Mesothelial cell of epicardium (in vitro differentiated cells): ENCODE measurements at regions not wholly inside any gene's neighbourhood (a gene's known extent, or its start where the extent isn't known, plus 50 kb on each side); places are given as distances from the start of the nearest gene placed in this dataset.
"Not testable (repeated sequence)": the region's sequence is repeated elsewhere in the genome, so short reads cannot be mapped to it uniquely, and the experiment has no call there.

Source experiments
- DNase-seq, 2 experiments: peaks; one replicate each; pipeline ENCODE4 v3.0.0; 2021; ENCODE audit warnings: low spot score in 2 of 2; ENCODE audit not compliant: unreplicated experiment in 2 of 2
- H3K27ac Mint-ChIP-seq: 2 replicates; pipeline ENCODE4 v1.8.0; 2021; ENCODE audit warnings: mixed read lengths
- H3K27me3 Mint-ChIP-seq: 2 replicates; pipeline ENCODE4 v1.8.0; 2021; ENCODE audit warnings: low read depth, mixed read lengths
- H3K36me3 Mint-ChIP-seq: 2 replicates; pipeline ENCODE4 v1.8.0; 2021; ENCODE audit warnings: mixed read lengths
- H3K4me1 Mint-ChIP-seq: 2 replicates; pipeline ENCODE4 v1.8.0; 2021; ENCODE audit warnings: mixed read lengths
- H3K4me3 Mint-ChIP-seq: 2 replicates; pipeline ENCODE4 v1.8.0; 2021; ENCODE audit warnings: mild to moderate bottlenecking, moderate library complexity, mixed read lengths
- H3K9me3 Mint-ChIP-seq: 2 replicates; pipeline ENCODE4 v1.8.0; 2021; ENCODE audit warnings: mixed read lengths
- CTCF ChIP-seq: fragments of 200-600 bp; sonication (generic); IDR thresholded peaks from one replicate; pipeline ENCODE4 v1.5.0; 2021; ENCODE audit warnings: antibody characterized with exemption; ENCODE audit not compliant: unreplicated experiment

GRCh38 chr5:25330721-25331120 is 685.9 kb upstream of the CDH10 start:
- Mint-ChIP-seq H3K9me3 (peaks cover 6% of the 10 kb centered on the region), H3K4me1 (no peaks in the 10 kb centered on the region), H3K36me3 (peaks cover 1% of the 10 kb centered on the region), H3K27ac (no peak overlapping the region), H3K27me3 (no peaks in the 10 kb centered on the region), H3K4me3 (no peak overlapping the region)
- no peak for TF ChIP-seq CTCF
- no peak for DNase-seq

GRCh38 chr5:25327172-25327571 is 682.4 kb upstream of the CDH10 start:
- TF ChIP-seq CTCF, result no peak
- no peaks in the 10 kb centered on the region for H3K4me1 Mint-ChIP-seq
- DNase-seq, result no peak
- peaks cover 1% of the 10 kb centered on the region for H3K36me3 Mint-ChIP-seq
- H3K4me3 Mint-ChIP-seq, result no peak overlapping the region
- no peak overlapping the region for H3K27ac Mint-ChIP-seq
- peaks cover 6% of the 10 kb centered on the region for H3K9me3 Mint-ChIP-seq
- H3K27me3 Mint-ChIP-seq, result no peaks in the 10 kb centered on the region

GRCh38 chr5:25301836-25302235 is 657.1 kb upstream of the CDH10 start:
- no peak for TF ChIP-seq CTCF
- Mint-ChIP-seq H3K4me3 (no peak overlapping the region), H3K36me3 (no peaks in the 10 kb centered on the region), H3K9me3 (no peaks in the 10 kb centered on the region), H3K27me3 (no peaks in the 10 kb centered on the region), H3K27ac (no peak overlapping the region), H3K4me1 (no peaks in the 10 kb centered on the region)
- no peak for DNase-seq

- no peaks in the 10 kb centered on the region for H3K4me1 Mint-ChIP-seq
- no peak overlapping the region for H3K27ac Mint-ChIP-seq
- DNase-seq, result no peak
- no peaks in the 10 kb centered on the region for H3K36me3 Mint-ChIP-seq
- H3K27me3 Mint-ChIP-seq, result no peaks in the 10 kb centered on the region
- peaks cover 11% of the 10 kb centered on the region for H3K9me3 Mint-ChIP-seq
- no peak overlapping the region for H3K4me3 Mint-ChIP-seq
- no peak for TF ChIP-seq CTCF
These were observed 650.3 kb upstream of the CDH10 start for GRCh38 chr5:25295067-25295466.

- not testable (repeated sequence) for H3K36me3 Mint-ChIP-seq, H3K27me3 Mint-ChIP-seq, H3K4me3 Mint-ChIP-seq, H3K27ac Mint-ChIP-seq, DNase-seq, H3K4me1 Mint-ChIP-seq
- peaks cover 14% of the 10 kb centered on the region for H3K9me3 Mint-ChIP-seq
These were observed 645.0 kb upstream of the CDH10 start for GRCh38 chr5:25289766-25290165.

- Mint-ChIP-seq H3K9me3 (peaks cover 16% of the 10 kb centered on the region), H3K27me3 (no peaks in the 10 kb centered on the region), H3K4me3 (no peak overlapping the region), H3K27ac (no peak overlapping the region), H3K36me3 (no peaks in the 10 kb centered on the region), H3K4me1 (peaks cover 10% of the 10 kb centered on the region)
- no peak for TF ChIP-seq CTCF
- DNase-seq, result no peak
These were observed 641.5 kb upstream of the CDH10 start for GRCh38 chr5:25286319-25286718.
